ENCODE measurements at regions not wholly inside any gene's neighbourhood (a gene's known extent, or its start where the extent isn't known, plus 50 kb on each side); places are given as distances from the start of the nearest gene placed in this dataset.

GRCh38 chrX:26778320-26778888, 562.4 kb downstream of the MAGEB5 start:
- TF ChIP-seq, protein P1, sequence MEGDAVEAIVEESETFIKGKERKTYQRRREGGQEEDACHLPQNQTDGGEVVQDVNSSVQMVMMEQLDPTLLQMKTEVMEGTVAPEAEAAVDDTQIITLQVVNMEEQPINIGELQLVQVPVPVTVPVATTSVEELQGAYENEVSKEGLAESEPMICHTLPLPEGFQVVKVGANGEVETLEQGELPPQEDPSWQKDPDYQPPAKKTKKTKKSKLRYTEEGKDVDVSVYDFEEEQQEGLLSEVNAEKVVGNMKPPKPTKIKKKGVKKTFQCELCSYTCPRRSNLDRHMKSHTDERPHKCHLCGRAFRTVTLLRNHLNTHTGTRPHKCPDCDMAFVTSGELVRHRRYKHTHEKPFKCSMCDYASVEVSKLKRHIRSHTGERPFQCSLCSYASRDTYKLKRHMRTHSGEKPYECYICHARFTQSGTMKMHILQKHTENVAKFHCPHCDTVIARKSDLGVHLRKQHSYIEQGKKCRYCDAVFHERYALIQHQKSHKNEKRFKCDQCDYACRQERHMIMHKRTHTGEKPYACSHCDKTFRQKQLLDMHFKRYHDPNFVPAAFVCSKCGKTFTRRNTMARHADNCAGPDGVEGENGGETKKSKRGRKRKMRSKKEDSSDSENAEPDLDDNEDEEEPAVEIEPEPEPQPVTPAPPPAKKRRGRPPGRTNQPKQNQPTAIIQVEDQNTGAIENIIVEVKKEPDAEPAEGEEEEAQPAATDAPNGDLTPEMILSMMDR (IDR thresholded peaks at IDR 0.05) = no peak
- TF ChIP-seq EZH2 (IDR thresholded peaks at IDR 0.05; ENCODE audit: borderline replicate concordance, insufficient read depth, low read depth, low read length, poor library complexity, severe bottlenecking) = no peak
